ENCODE measurements at regions not wholly inside any gene's neighbourhood (a gene's known extent, or its start where the extent isn't known, plus 50 kb on each side); places are given as distances from the start of the nearest gene placed in this dataset.
A peak's percentile ranks its signal among the peaks of the same experiment; 100 is the strongest.

DNA sequence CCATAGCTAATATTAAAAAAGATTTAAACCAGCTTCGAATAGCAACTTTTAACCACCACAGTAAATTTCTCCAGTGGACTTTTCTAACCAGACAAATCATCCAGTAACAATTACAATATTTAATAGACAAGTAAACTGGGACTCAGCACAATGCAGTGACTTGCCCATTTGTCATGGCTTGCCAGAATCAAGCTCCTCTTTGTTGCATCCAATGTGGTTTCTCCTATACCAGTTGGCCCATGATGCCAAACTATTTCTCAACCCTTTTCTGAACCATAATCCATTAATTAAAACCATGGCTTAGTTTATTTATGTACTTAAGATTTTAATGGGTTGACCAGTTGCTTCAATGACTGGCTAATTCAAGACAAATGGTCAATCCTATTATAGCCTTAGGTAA, 64.4 kb downstream of the DIO2 start:
- Histone ChIP-seq H3K36me3 (ENCODE audit: control insufficient read depth in 2 of 2, insufficient read depth in 2 of 2, low read length in 1 of 2) (no peaks in the 10 kb centered on the region), H3K27ac (ENCODE audit: low read depth in 2 of 2, low read length in 1 of 2) (no peak overlapping the region)
- WGBS, 2 donors: 42 to 64% methylated on average over 1 of the region's 1 CpG

DNA sequence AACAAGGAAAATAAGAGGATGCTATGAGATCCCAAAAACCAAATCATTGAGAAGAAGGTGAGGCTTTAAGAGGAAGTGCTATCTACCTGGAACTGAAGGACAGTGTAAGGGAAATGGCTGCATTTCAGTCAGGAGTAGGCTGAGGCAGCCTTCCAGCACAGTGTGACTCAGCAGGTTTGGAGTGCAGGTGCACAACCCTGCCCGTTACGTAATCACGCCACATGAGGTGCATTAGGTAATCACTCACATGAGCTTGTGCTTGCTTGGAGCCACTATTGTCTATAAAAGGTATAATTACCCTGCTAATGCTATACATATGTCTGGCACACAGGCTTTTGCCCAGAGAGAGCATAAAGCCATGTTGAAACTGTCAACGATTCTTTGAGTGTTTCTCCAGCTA, 74.9 kb downstream of the DIO2 start:
- Histone ChIP-seq H3K27me3 (ENCODE audit: control insufficient read depth in 1 of 2, insufficient read depth in 2 of 2, low read length in 2 of 2) (no peaks in the 10 kb centered on the region), H3K4me3 (ENCODE audit: low read depth in 1 of 2, low read length in 2 of 2) (no peak overlapping the region), H3K4me1 (ENCODE audit: control insufficient read depth in 2 of 2, insufficient read depth in 2 of 2, low read length in 1 of 2) (no peaks in the 10 kb centered on the region), H3K36me3 (ENCODE audit: control insufficient read depth in 2 of 2, insufficient read depth in 2 of 2, low read length in 1 of 2) (no peaks in the 10 kb centered on the region), H3K27ac (ENCODE audit: low read depth in 2 of 2, low read length in 1 of 2) (no peak overlapping the region), H3K9me3 (ENCODE audit: control insufficient read depth in 2 of 2, insufficient read depth in 1 of 2, low read depth in 1 of 2, low read length in 1 of 2) (no peaks in the 10 kb centered on the region)
- 67 to 73% methylated on average over 4 of the region's 4 CpGs for WGBS, 2 donors

More for the DNA sequence above, 64.4 kb downstream of the DIO2 start:
- Histone ChIP-seq H3K9me3 (ENCODE audit: control insufficient read depth in 2 of 2, insufficient read depth in 1 of 2, low read depth in 1 of 2, low read length in 1 of 2) (no peaks in the 10 kb centered on the region), H3K27me3 (ENCODE audit: control insufficient read depth in 1 of 2, insufficient read depth in 2 of 2, low read length in 2 of 2) (no peaks in the 10 kb centered on the region), H3K4me1 (ENCODE audit: control insufficient read depth in 2 of 2, insufficient read depth in 2 of 2, low read length in 1 of 2) (no peaks in the 10 kb centered on the region), H3K4me3 (ENCODE audit: low read depth in 1 of 2, low read length in 2 of 2) (no peak overlapping the region)

GRCh38 chr14:80135305-80136088, 75.8 kb downstream of the DIO2 start:
- Histone ChIP-seq H3K9me3 (ENCODE audit: control insufficient read depth in 2 of 2, insufficient read depth in 1 of 2, low read depth in 1 of 2, low read length in 1 of 2) (no peaks in the 10 kb centered on the region), H3K36me3 (ENCODE audit: control insufficient read depth in 2 of 2, insufficient read depth in 2 of 2, low read length in 1 of 2) (no peaks in the 10 kb centered on the region), H3K4me1 (ENCODE audit: control insufficient read depth in 2 of 2, insufficient read depth in 2 of 2, low read length in 1 of 2) (no peaks in the 10 kb centered on the region), H3K4me3 (ENCODE audit: low read depth in 1 of 2, low read length in 2 of 2) (no peak overlapping the region), H3K27me3 (ENCODE audit: control insufficient read depth in 1 of 2, insufficient read depth in 2 of 2, low read length in 2 of 2) (no peaks in the 10 kb centered on the region), H3K27ac (ENCODE audit: low read depth in 2 of 2, low read length in 1 of 2) (peak overlapping the region in 1 of 2 donors; percentile 4)
- WGBS, 2 donors: 31 to 38% methylated on average over 3 of the region's 3 CpGs

- H3K9me3 ChIP-seq (ENCODE audit: control insufficient read depth in 2 of 2, insufficient read depth in 1 of 2, low read depth in 1 of 2, low read length in 1 of 2): no peaks in the 10 kb centered on the region
- H3K36me3 ChIP-seq (ENCODE audit: control insufficient read depth in 2 of 2, insufficient read depth in 2 of 2, low read length in 1 of 2): no peaks in the 10 kb centered on the region
- H3K27ac ChIP-seq (ENCODE audit: low read depth in 2 of 2, low read length in 1 of 2): no peak overlapping the region
- no peak overlapping the region for H3K4me3 ChIP-seq (ENCODE audit: low read depth in 1 of 2, low read length in 2 of 2)
- WGBS, 2 donors: 53 to 62% methylated on average over 1 of the region's 1 CpG
- H3K27me3 ChIP-seq (ENCODE audit: control insufficient read depth in 1 of 2, insufficient read depth in 2 of 2, low read length in 2 of 2): no peaks in the 10 kb centered on the region
- no peaks in the 10 kb centered on the region for H3K4me1 ChIP-seq (ENCODE audit: control insufficient read depth in 2 of 2, insufficient read depth in 2 of 2, low read length in 1 of 2)
Measured at GRCh38 chr14:80134321-80134720, 77.0 kb downstream of the DIO2 start.

DNA sequence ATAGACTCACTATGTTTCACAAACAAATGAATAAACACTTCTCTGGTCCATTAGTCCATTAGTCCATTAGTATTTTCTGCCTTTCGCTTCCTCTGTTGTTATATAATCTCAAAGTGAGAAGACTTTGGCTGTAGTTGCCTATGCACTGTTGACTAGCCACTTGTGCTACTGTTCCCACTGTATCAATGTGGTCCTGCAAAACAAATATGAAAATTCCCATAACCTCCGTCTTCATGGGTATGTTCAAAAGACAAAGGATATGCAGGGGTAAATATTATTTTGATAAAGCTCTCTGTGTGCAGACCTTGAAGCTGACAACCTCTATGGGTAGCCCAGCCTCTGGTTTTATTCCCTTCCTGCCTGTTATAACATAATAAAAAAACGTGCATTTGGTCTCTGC, 77.8 kb downstream of the DIO2 start:
- WGBS, 2 donors: 66 to 79% methylated on average over 3 of the region's 3 CpGs
- no peaks in the 10 kb centered on the region for H3K9me3 ChIP-seq (ENCODE audit: control insufficient read depth in 2 of 2, insufficient read depth in 1 of 2, low read depth in 1 of 2, low read length in 1 of 2)

GRCh38 chr14:80127466-80127865, 83.8 kb downstream of the DIO2 start:
- Histone ChIP-seq H3K27me3 (ENCODE audit: control insufficient read depth in 1 of 2, insufficient read depth in 2 of 2, low read length in 2 of 2) (no peaks in the 10 kb centered on the region), H3K9me3 (ENCODE audit: control insufficient read depth in 2 of 2, insufficient read depth in 1 of 2, low read depth in 1 of 2, low read length in 1 of 2) (peaks cover 0 to 2% of the 10 kb centered on the region in 2 donors)

More for the DNA sequence above, 77.8 kb downstream of the DIO2 start:
- Histone ChIP-seq H3K4me3 (ENCODE audit: low read depth in 1 of 2, low read length in 2 of 2) (no peak overlapping the region), H3K27me3 (ENCODE audit: control insufficient read depth in 1 of 2, insufficient read depth in 2 of 2, low read length in 2 of 2) (no peaks in the 10 kb centered on the region), H3K4me1 (ENCODE audit: control insufficient read depth in 2 of 2, insufficient read depth in 2 of 2, low read length in 1 of 2) (no peaks in the 10 kb centered on the region), H3K36me3 (ENCODE audit: control insufficient read depth in 2 of 2, insufficient read depth in 2 of 2, low read length in 1 of 2) (no peaks in the 10 kb centered on the region), H3K27ac (ENCODE audit: low read depth in 2 of 2, low read length in 1 of 2) (no peak overlapping the region)

GRCh38 chr14:80124794-80125193, 86.5 kb downstream of the DIO2 start:
- Histone ChIP-seq H3K36me3 (ENCODE audit: control insufficient read depth in 2 of 2, insufficient read depth in 2 of 2, low read length in 1 of 2) (no peaks in the 10 kb centered on the region), H3K27me3 (ENCODE audit: control insufficient read depth in 1 of 2, insufficient read depth in 2 of 2, low read length in 2 of 2) (no peaks in the 10 kb centered on the region), H3K9me3 (ENCODE audit: control insufficient read depth in 2 of 2, insufficient read depth in 1 of 2, low read depth in 1 of 2, low read length in 1 of 2) (peaks cover 0 to 2% of the 10 kb centered on the region in 2 donors), H3K27ac (ENCODE audit: low read depth in 2 of 2, low read length in 1 of 2) (no peak overlapping the region), H3K4me3 (ENCODE audit: low read depth in 1 of 2, low read length in 2 of 2) (no peak overlapping the region), H3K4me1 (ENCODE audit: control insufficient read depth in 2 of 2, insufficient read depth in 2 of 2, low read length in 1 of 2) (no peaks in the 10 kb centered on the region)
- WGBS, 2 donors: 59 to 82% methylated on average over 3 of the region's 3 CpGs

More at GRCh38 chr14:80127466-80127865, 83.8 kb downstream of the DIO2 start:
- H3K4me1 ChIP-seq (ENCODE audit: control insufficient read depth in 2 of 2, insufficient read depth in 2 of 2, low read length in 1 of 2): no peaks in the 10 kb centered on the region
- no peaks in the 10 kb centered on the region for H3K36me3 ChIP-seq (ENCODE audit: control insufficient read depth in 2 of 2, insufficient read depth in 2 of 2, low read length in 1 of 2)
- H3K27ac ChIP-seq (ENCODE audit: low read depth in 2 of 2, low read length in 1 of 2): no peak overlapping the region
- no peak overlapping the region for H3K4me3 ChIP-seq (ENCODE audit: low read depth in 1 of 2, low read length in 2 of 2)

DNA sequence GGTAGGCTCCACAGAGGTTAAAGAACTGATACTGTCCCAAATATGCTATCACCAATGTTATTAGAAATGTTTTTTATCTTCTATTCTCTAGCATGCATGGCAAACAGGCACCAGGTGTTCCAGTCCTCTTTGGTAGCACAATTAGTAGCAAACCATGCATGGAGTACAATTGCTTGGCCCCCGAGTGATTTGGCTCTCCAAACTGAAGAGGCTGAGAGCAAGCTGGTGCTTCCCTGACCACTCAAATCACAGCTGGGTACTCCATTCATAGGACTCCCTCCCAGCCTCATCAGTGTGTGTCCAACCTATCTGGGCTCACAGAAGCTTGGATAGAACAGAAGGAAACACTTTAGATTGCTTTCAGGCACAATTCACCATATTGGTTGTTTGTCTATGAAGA, 93.4 kb downstream of the DIO2 start:
- no peaks in the 10 kb centered on the region for H3K36me3 ChIP-seq (ENCODE audit: control insufficient read depth in 2 of 2, insufficient read depth in 2 of 2, low read length in 1 of 2)
- WGBS, 2 donors: 41 to 70% methylated on average over 1 of the region's 1 CpG
- no peak overlapping the region for H3K27ac ChIP-seq (ENCODE audit: low read depth in 2 of 2, low read length in 1 of 2)
- H3K9me3 ChIP-seq (ENCODE audit: control insufficient read depth in 2 of 2, insufficient read depth in 1 of 2, low read depth in 1 of 2, low read length in 1 of 2): peaks cover 0 to 2% of the 10 kb centered on the region in 2 donors
- H3K4me1 ChIP-seq (ENCODE audit: control insufficient read depth in 2 of 2, insufficient read depth in 2 of 2, low read length in 1 of 2): no peaks in the 10 kb centered on the region
- H3K27me3 ChIP-seq (ENCODE audit: control insufficient read depth in 1 of 2, insufficient read depth in 2 of 2, low read length in 2 of 2): no peaks in the 10 kb centered on the region
- no peak overlapping the region for H3K4me3 ChIP-seq (ENCODE audit: low read depth in 1 of 2, low read length in 2 of 2)

DNA sequence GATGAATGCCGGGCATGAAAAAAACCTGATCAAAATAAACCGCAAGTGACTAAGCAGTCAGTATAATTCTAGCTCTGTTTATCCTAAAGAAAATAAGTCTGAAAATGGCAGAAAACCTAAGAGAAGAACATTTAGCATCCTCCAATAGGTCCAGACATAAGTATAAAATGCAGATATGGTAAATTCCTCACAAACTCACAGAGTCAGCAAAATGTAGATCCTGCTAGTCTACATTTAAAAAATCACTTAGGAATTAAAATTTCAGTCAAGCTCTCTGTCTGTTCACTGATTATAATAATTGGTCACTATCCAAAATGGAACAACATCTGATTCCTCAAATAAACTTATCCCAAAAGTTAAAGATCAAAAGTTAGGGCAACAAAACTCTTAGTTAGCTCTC, 95.1 kb downstream of the DIO2 start:
- Histone ChIP-seq H3K4me3 (ENCODE audit: low read depth in 1 of 2, low read length in 2 of 2) (no peak overlapping the region), H3K4me1 (ENCODE audit: control insufficient read depth in 2 of 2, insufficient read depth in 2 of 2, low read length in 1 of 2) (no peaks in the 10 kb centered on the region), H3K9me3 (ENCODE audit: control insufficient read depth in 2 of 2, insufficient read depth in 1 of 2, low read depth in 1 of 2, low read length in 1 of 2) (peaks cover 0 to 2% of the 10 kb centered on the region in 2 donors), H3K36me3 (ENCODE audit: control insufficient read depth in 2 of 2, insufficient read depth in 2 of 2, low read length in 1 of 2) (no peaks in the 10 kb centered on the region), H3K27me3 (ENCODE audit: control insufficient read depth in 1 of 2, insufficient read depth in 2 of 2, low read length in 2 of 2) (no peaks in the 10 kb centered on the region), H3K27ac (ENCODE audit: low read depth in 2 of 2, low read length in 1 of 2) (no peak overlapping the region)
- WGBS, 2 donors: 91 to 98% methylated on average over 2 of the region's 2 CpGs

DNA sequence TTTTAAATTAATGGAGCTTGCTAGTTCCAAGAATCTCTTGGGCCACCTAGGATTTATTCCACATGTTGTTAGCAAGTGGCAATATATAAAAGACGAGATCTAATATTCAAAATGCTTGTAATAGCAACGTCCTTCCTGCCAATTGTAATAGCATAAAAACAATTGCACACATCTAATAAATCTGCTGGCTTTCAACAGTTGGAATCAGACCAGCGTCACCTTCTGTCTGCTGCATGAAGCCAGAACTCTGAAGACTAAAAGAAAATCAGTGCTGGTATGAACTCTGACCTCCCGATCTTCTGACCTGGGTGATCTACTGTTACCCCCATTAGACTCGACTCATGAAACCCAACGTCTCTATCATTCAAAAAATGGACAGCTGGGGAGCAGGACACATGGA, 100.6 kb downstream of the DIO2 start:
- Histone ChIP-seq H3K27ac (ENCODE audit: low read depth in 2 of 2, low read length in 1 of 2) (no peak overlapping the region), H3K4me3 (ENCODE audit: low read depth in 1 of 2, low read length in 2 of 2) (no peak overlapping the region), H3K36me3 (ENCODE audit: control insufficient read depth in 2 of 2, insufficient read depth in 2 of 2, low read length in 1 of 2) (no peaks in the 10 kb centered on the region), H3K4me1 (ENCODE audit: control insufficient read depth in 2 of 2, insufficient read depth in 2 of 2, low read length in 1 of 2) (no peaks in the 10 kb centered on the region), H3K27me3 (ENCODE audit: control insufficient read depth in 1 of 2, insufficient read depth in 2 of 2, low read length in 2 of 2) (no peaks in the 10 kb centered on the region), H3K9me3 (ENCODE audit: control insufficient read depth in 2 of 2, insufficient read depth in 1 of 2, low read depth in 1 of 2, low read length in 1 of 2) (peaks cover 0 to 2% of the 10 kb centered on the region in 2 donors)
- 63 to 71% methylated on average over 6 of the region's 6 CpGs for WGBS, 2 donors

Data from esophagus (tissue), 2 donors.